ENCODE measurements at regions not wholly inside any gene's neighbourhood (a gene's known extent, or its start where the extent isn't known, plus 50 kb on each side); places are given as distances from the start of the nearest gene placed in this dataset.

GRCh38 chr9:38224941-38225340, 155.9 kb upstream of the SHB start:
- no peak for DNase-seq
- no peak for TF ChIP-seq POLR2A (IDR thresholded peaks at IDR 0.05)
- no peak for TF ChIP-seq CTCF (IDR thresholded peaks at IDR 0.05)

DNA sequence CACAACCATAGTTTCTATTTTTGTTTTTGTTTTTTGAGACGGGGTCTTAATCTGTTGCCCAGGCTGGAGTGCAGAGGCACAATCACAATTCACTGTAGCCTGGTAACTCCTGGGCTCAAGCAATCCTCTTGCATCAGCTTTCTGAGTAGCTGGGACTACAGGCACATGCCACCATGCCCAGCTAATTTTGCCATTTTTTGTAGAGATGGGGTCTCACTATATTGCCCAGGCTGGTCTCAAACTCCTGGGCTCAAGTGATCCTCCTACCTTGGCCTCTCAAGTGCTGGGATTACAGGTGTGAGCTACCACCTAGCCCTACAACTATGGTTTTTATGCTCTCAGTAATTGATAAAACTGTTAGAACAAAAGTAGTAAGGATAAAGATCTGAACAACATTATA, 147.5 kb upstream of the SHB start:
- no peak for DNase-seq
- TF ChIP-seq POLR2A (IDR thresholded peaks at IDR 0.05) (no peak), CTCF (IDR thresholded peaks at IDR 0.05) (no peak)
- H3K9me3 ChIP-seq: no peaks in the 10 kb centered on the region
- no peaks in the 10 kb centered on the region for H3K27me3 ChIP-seq
- ATAC-seq: no peak
- H3K4me1 ChIP-seq: no peaks in the 10 kb centered on the region
- no peak overlapping the region for H3K27ac ChIP-seq
- no peaks in the 10 kb centered on the region for H3K36me3 ChIP-seq (replicated peaks in 1 of 2; ENCODE audit: insufficient read depth in 1 of 2, low read depth in 2 of 2)
- WGBS, 2 donors: 95 to 96% methylated on average over 1 of the region's 1 CpG
- intact Hi-C loops (cut with DNase I): no loop called here
- no peak overlapping the region for H3K4me3 ChIP-seq

More at GRCh38 chr9:38224941-38225340, 155.9 kb upstream of the SHB start:
- H3K4me1 ChIP-seq: peaks cover 8% of the 10 kb centered on the region
- no peaks in the 10 kb centered on the region for H3K27me3 ChIP-seq
- no peaks in the 10 kb centered on the region for H3K36me3 ChIP-seq (replicated peaks in 1 of 2; ENCODE audit: insufficient read depth in 1 of 2, low read depth in 2 of 2)
- intact Hi-C loops (cut with DNase I): no loop called here
- H3K9me3 ChIP-seq: no peaks in the 10 kb centered on the region
- 92% methylated on average over 6 of the region's 6 CpGs for WGBS, 2 donors
- no peak for ATAC-seq
- H3K4me3 ChIP-seq: no peak overlapping the region
- no peak overlapping the region for H3K27ac ChIP-seq

- H3K27me3 ChIP-seq: no peaks in the 10 kb centered on the region
- H3K9me3 ChIP-seq: no peaks in the 10 kb centered on the region
- no peak for ATAC-seq
- TF ChIP-seq CTCF (IDR thresholded peaks at IDR 0.05) (no peak), POLR2A (IDR thresholded peaks at IDR 0.05) (no peak)
- DNase-seq: no peak
- no peak overlapping the region for H3K4me3 ChIP-seq
- no peaks in the 10 kb centered on the region for H3K4me1 ChIP-seq
- no peak overlapping the region for H3K27ac ChIP-seq
- intact Hi-C loops (cut with DNase I): no loop called here
- no peaks in the 10 kb centered on the region for H3K36me3 ChIP-seq (replicated peaks in 1 of 2; ENCODE audit: insufficient read depth in 1 of 2, low read depth in 2 of 2)
- 58 to 73% methylated on average over 3 of the region's 3 CpGs for WGBS, 2 donors
Measured at GRCh38 chr9:38215465-38215864, 146.4 kb upstream of the SHB start.

GRCh38 chr9:38214432-38214831, 145.4 kb upstream of the SHB start:
- H3K27me3 ChIP-seq: no peaks in the 10 kb centered on the region
- 60 to 71% methylated on average over 2 of the region's 2 CpGs for WGBS, 2 donors
- H3K36me3 ChIP-seq (replicated peaks in 1 of 2; ENCODE audit: insufficient read depth in 1 of 2, low read depth in 2 of 2): no peaks in the 10 kb centered on the region

More at GRCh38 chr9:38214432-38214831, 145.4 kb upstream of the SHB start:
- no peak for DNase-seq
- H3K27ac ChIP-seq: no peak overlapping the region
- intact Hi-C loops (cut with DNase I): no loop called here
- ATAC-seq: no peak
- no peaks in the 10 kb centered on the region for H3K9me3 ChIP-seq
- H3K4me3 ChIP-seq: no peak overlapping the region
- H3K4me1 ChIP-seq: no peaks in the 10 kb centered on the region
- TF ChIP-seq POLR2A (IDR thresholded peaks at IDR 0.05) (no peak), CTCF (IDR thresholded peaks at IDR 0.05) (no peak)

Data from body of pancreas (tissue), 4 donors.